Stimulated activated CD8-positive, alpha-beta memory T cell treated with anti-CD3 and anti-CD28 coated beads, Interleukin-12 subunit alpha, Interleukin-12 subunit beta, amount 100 ng/mL, for 24 hours (primary cell): ENCODE measurements at regions not wholly inside any gene's neighbourhood (a gene's known extent, or its start where the extent isn't known, plus 50 kb on each side); places are given as distances from the start of the nearest gene placed in this dataset.

ENCODE experiments used
- DNase-seq: peaks from one replicate; pipeline ENCODE4 v3.0.0-alpha.2; 2020; ENCODE audit errors: extremely low read depth

- no peak for DNase-seq
Observed at GRCh38 chr2:173764094-173764493, 201.1 kb downstream of the SP3 start.

- no peak for DNase-seq
Observed at GRCh38 chr2:173766537-173767289, 198.5 kb downstream of the SP3 start.

- no peak for DNase-seq
Observed at GRCh38 chr2:173770947-173771678, 194.1 kb downstream of the SP3 start.

GRCh38 chr2:173772205-173772604 lies 193.0 kb downstream of the SP3 start:
- no peak for DNase-seq

- no peak for DNase-seq
Observed at GRCh38 chr2:173773076-173773475, 192.1 kb downstream of the SP3 start.

GRCh38 chr2:173775440-173775839 lies 189.7 kb downstream of the SP3 start:
- no peak for DNase-seq

GRCh38 chr2:173782681-173783080 lies 182.5 kb downstream of the SP3 start:
- DNase-seq: no peak

GRCh38 chr2:173783382-173783781 lies 181.8 kb downstream of the SP3 start:
- no peak for DNase-seq

- DNase-seq: no peak
Observed at GRCh38 chr2:173785813-173786212, 179.4 kb downstream of the SP3 start.

- DNase-seq: no peak
Observed at GRCh38 chr2:173791502-173791901, 173.7 kb downstream of the SP3 start.

GRCh38 chr2:173792166-173792565 lies 173.0 kb downstream of the SP3 start:
- no peak for DNase-seq

GRCh38 chr2:173792741-173793140 lies 172.4 kb downstream of the SP3 start:
- DNase-seq: no peak

GRCh38 chr2:173793709-173794565 lies 171.2 kb downstream of the SP3 start:
- no peak for DNase-seq

GRCh38 chr2:173797586-173798263 lies 167.4 kb downstream of the SP3 start:
- DNase-seq: no peak

- no peak for DNase-seq
Observed at GRCh38 chr2:173802518-173802917, 162.7 kb downstream of the SP3 start.

- DNase-seq: no peak
Observed at GRCh38 chr2:173803449-173803848, 161.7 kb downstream of the SP3 start.

GRCh38 chr2:173806761-173807160 lies 158.4 kb downstream of the SP3 start:
- DNase-seq: no peak

- DNase-seq: no peak
Observed at GRCh38 chr2:173808718-173809117, 156.5 kb downstream of the SP3 start.

GRCh38 chr2:173812321-173812720 lies 152.9 kb downstream of the SP3 start:
- DNase-seq: no peak

GRCh38 chr2:173814306-173814705 lies 150.9 kb downstream of the SP3 start:
- DNase-seq: no peak

GRCh38 chr2:173815772-173816171 lies 149.4 kb downstream of the SP3 start:
- DNase-seq: no peak

- DNase-seq: no peak
Observed at GRCh38 chr2:173817582-173817981, 147.6 kb downstream of the SP3 start.
